Fibroblast of lung (primary cell): ENCODE measurements at regions not wholly inside any gene's neighbourhood (a gene's known extent, or its start where the extent isn't known, plus 50 kb on each side); places are given as distances from the start of the nearest gene placed in this dataset.
A peak's percentile ranks its signal among the peaks of the same experiment; 100 is the strongest.

ENCODE experiments used
- DNase-seq, 2 donors: peaks; one replicate each; pipeline versions ENCODE4 v3.0.0 to v3.0.0-alpha.2; 2010; ENCODE audit warnings: low read depth in 2 of 2
- H2AFZ ChIP-seq: 2 replicates; pipeline ENCODE4 v1.5.1; 2012; ENCODE audit warnings: low read length, control low read depth, inconsistent platforms
- H3K27ac ChIP-seq: 2 replicates; pipeline ENCODE4 v1.5.1; 2011; ENCODE audit warnings: low read length, control low read depth; ENCODE audit not compliant: insufficient read depth
- H3K27me3 ChIP-seq: 2 replicates; pipeline ENCODE4 v1.5.1; 2011; ENCODE audit warnings: mild to moderate bottlenecking, low read length; ENCODE audit not compliant: control insufficient read depth, insufficient read depth
- H3K36me3 ChIP-seq: 2 replicates; pipeline ENCODE4 v1.5.1; 2011; ENCODE audit warnings: low read length; ENCODE audit not compliant: control insufficient read depth, insufficient read depth
- H3K4me1 ChIP-seq: 2 replicates; pipeline ENCODE4 v1.5.1; 2011; ENCODE audit warnings: low read length; ENCODE audit not compliant: control insufficient read depth, insufficient read depth; ENCODE audit errors: extremely low read depth
- H3K4me2 ChIP-seq: 2 replicates; pipeline ENCODE4 v1.5.1; 2011; ENCODE audit warnings: low read length, control low read depth; ENCODE audit not compliant: insufficient read depth; ENCODE audit errors: extremely low read depth
- H3K4me3 ChIP-seq, 4 experiments: fragments of 200-600 bp in 1 of 4; sonication (generic) in 1 of 4; replicated peaks in 1 of 4; 2 replicates each; pipeline ENCODE4 v1.5.1; 2011 to 2016; ENCODE audit warnings: low read length in 4 of 4, low read depth in 3 of 4, mild to moderate bottlenecking in 3 of 4, control low read depth in 2 of 4, inconsistent platforms in 1 of 4, mixed read lengths in 1 of 4; ENCODE audit not compliant: insufficient read depth in 1 of 4; ENCODE audit errors: control extremely low read depth in 1 of 4
- H3K79me2 ChIP-seq: 2 replicates; pipeline ENCODE4 v1.5.1; 2012; ENCODE audit warnings: mild to moderate bottlenecking, low read length, inconsistent platforms; ENCODE audit not compliant: control insufficient read depth, insufficient read depth
- H3K9ac ChIP-seq: 2 replicates; pipeline ENCODE4 v1.5.1; 2011; ENCODE audit warnings: mild to moderate bottlenecking, low read length, control low read depth; ENCODE audit not compliant: insufficient read depth
- H3K9me3 ChIP-seq: 2 replicates; pipeline ENCODE4 v1.5.1; 2012; ENCODE audit warnings: low read depth, low read length; ENCODE audit not compliant: control insufficient read depth, insufficient read depth
- H4K20me1 ChIP-seq: 2 replicates; pipeline ENCODE4 v1.5.1; 2011; ENCODE audit warnings: low read length; ENCODE audit not compliant: control insufficient read depth, insufficient read depth; ENCODE audit errors: extremely low read depth
- CTCF ChIP-seq, 2 donors: IDR thresholded peaks in 1 of 2; conservative IDR thresholded peaks in 1 of 2; 1 replicate in 1 of 2; 2 replicates in 1 of 2; pipeline ENCODE4 v1.5.1; 2011 to 2012; ENCODE audit warnings: low read length in 2 of 2, control low read depth in 1 of 2, inconsistent platforms in 1 of 2, low read depth in 1 of 2, mild to moderate bottlenecking in 1 of 2
- EZH2 ChIP-seq: IDR thresholded peaks from 2 replicates; pipeline ENCODE4 v1.5.1; 2012; ENCODE audit warnings: low read length, control low read depth, mild to moderate bottlenecking; ENCODE audit errors: missing control alignments

DNA sequence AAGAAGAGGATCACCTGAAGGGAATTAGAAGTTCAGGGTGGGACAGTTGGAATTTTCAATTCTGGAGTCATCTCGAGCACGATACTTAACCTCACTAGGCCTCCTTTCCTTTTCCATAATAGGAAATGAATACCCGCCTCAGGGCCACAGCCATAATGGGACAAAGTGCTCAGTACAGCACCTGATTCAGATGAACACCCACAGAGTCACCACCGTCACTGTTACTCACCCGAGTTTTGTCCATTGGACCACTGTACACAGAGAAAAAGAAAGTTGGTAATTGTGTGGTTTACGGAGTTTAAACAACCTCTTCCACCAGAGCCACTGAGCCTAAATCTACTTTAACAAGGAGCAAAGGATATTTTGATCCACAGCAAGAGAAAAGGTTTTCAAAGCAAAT lies 122.0 kb upstream of the NDUFV2 start:
- Histone ChIP-seq H3K36me3 (no peaks in the 10 kb centered on the region), H3K4me2 (no peak overlapping the region), H3K9ac (no peak overlapping the region), H3K79me2 (no peaks in the 10 kb centered on the region), H3K4me1 (peaks cover 4% of the 10 kb centered on the region), H3K9me3 (no peaks in the 10 kb centered on the region), H3K4me3 (no peak overlapping the region), H2AFZ (no peak overlapping the region), H4K20me1 (no peaks in the 10 kb centered on the region), H3K27me3 (no peaks in the 10 kb centered on the region), H3K27ac (no peak overlapping the region)
- TF ChIP-seq EZH2: no peak
- TF ChIP-seq CTCF (conservative IDR thresholded peaks at IDR 0.05 in 1 of 2, IDR thresholded peaks at IDR 0.05 in 1 of 2; ENCODE audit: low read depth in 1 of 2, low read length in 2 of 2): no peak
- no peak for DNase-seq

DNA sequence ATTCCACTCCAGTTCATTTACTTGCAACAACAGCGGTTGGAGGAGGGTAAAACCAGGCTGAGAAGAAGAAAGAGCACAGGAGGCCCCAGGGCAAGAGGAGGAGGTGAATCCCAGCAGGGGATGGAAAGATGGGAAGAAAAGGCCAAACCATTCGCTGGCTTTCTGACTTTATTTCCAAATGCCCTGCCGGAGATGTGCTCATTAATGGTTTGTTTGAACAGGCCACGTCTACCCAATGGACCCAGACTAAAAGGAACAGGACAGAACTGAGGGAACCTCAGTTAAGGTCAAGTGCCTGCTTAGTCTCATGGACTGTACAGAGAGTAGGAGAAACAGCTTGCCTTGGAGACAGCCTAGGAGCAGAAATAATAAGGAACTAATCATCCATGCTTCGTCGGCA lies 121.6 kb upstream of the NDUFV2 start:
- H2AFZ ChIP-seq: no peak overlapping the region
- no peak for DNase-seq
- H3K36me3 ChIP-seq: no peaks in the 10 kb centered on the region
- H3K27ac ChIP-seq: no peak overlapping the region
- H3K79me2 ChIP-seq: no peaks in the 10 kb centered on the region
- H3K4me1 ChIP-seq: peaks cover 4% of the 10 kb centered on the region
- no peak overlapping the region for H3K9ac ChIP-seq
- H3K4me2 ChIP-seq: no peak overlapping the region
- H3K9me3 ChIP-seq: no peaks in the 10 kb centered on the region
- no peak for TF ChIP-seq EZH2
- no peak for TF ChIP-seq CTCF (conservative IDR thresholded peaks at IDR 0.05 in 1 of 2, IDR thresholded peaks at IDR 0.05 in 1 of 2; ENCODE audit: low read depth in 1 of 2, low read length in 2 of 2)
- no peaks in the 10 kb centered on the region for H3K27me3 ChIP-seq
- H3K4me3 ChIP-seq: no peak overlapping the region
- H4K20me1 ChIP-seq: no peaks in the 10 kb centered on the region

GRCh38 chr18:8982416-8983183 lies 119.9 kb upstream of the NDUFV2 start:
- no peak overlapping the region for H3K9ac ChIP-seq
- TF ChIP-seq EZH2 (no peak), CTCF (conservative IDR thresholded peaks at IDR 0.05 in 1 of 2, IDR thresholded peaks at IDR 0.05 in 1 of 2; ENCODE audit: low read depth in 1 of 2, low read length in 2 of 2) (peak; percentile 15 to 55)

More at GRCh38 chr18:8982416-8983183, 119.9 kb upstream of the NDUFV2 start:
- Histone ChIP-seq H3K79me2 (no peaks in the 10 kb centered on the region), H4K20me1 (no peaks in the 10 kb centered on the region), H3K9me3 (no peaks in the 10 kb centered on the region), H3K4me3 (no peak overlapping the region), H3K4me2 (no peak overlapping the region), H3K27ac (no peak overlapping the region), H3K36me3 (no peaks in the 10 kb centered on the region), H3K27me3 (no peaks in the 10 kb centered on the region), H2AFZ (no peak overlapping the region), H3K4me1 (peaks cover 4% of the 10 kb centered on the region)
- DNase-seq: peak; percentile 73 to 82
